ENCODE measurements at regions not wholly inside any gene's neighbourhood (a gene's known extent, or its start where the extent isn't known, plus 50 kb on each side); places are given as distances from the start of the nearest gene placed in this dataset.

- TF ChIP-seq CTCF (conservative IDR thresholded peaks at IDR 0.05; ENCODE audit: low read length) (no peak), EZH2phosphoT487 (IDR thresholded peaks at IDR 0.05; ENCODE audit: borderline replicate concordance, low read depth, low read length) (no peak)
These were observed 73.5 kb upstream of the RUNX3 start for GRCh38 chr1:25003457-25004190.
